Neutrophil (primary cell): ENCODE measurements at regions not wholly inside any gene's neighbourhood (a gene's known extent, or its start where the extent isn't known, plus 50 kb on each side); places are given as distances from the start of the nearest gene placed in this dataset.

Experiments
- H3K27ac ChIP-seq: fragments of 200-600 bp; sonication (generic); 2 replicates; pipeline ENCODE4 v1.5.1; 2016; ENCODE audit warnings: mild to moderate bottlenecking, moderate library complexity
- H3K27me3 ChIP-seq: fragments of 200-600 bp; sonication (generic); 2 replicates; pipeline ENCODE4 v1.6.0; 2016; ENCODE audit warnings: mild to moderate bottlenecking
- H3K36me3 ChIP-seq: fragments of 200-600 bp; sonication (generic); 2 replicates; pipeline ENCODE4 v1.5.1; 2017
- H3K4me1 ChIP-seq, 2 experiments: fragments of 200-600 bp in 1 of 2; sonication (generic) in 1 of 2; 1 replicate in 1 of 2; 2 replicates in 1 of 2; pipeline versions ENCODE4 v1.5.1 to v1.6.1; 2013 to 2016; ENCODE audit warnings: low read depth in 1 of 2, low read length in 1 of 2, mild to moderate bottlenecking in 1 of 2, moderate library complexity in 1 of 2; ENCODE audit not compliant: control insufficient read depth in 1 of 2, insufficient read depth in 1 of 2
- H3K4me3 ChIP-seq, 2 experiments: fragments of 200-600 bp in 1 of 2; sonication (generic) in 1 of 2; 1 replicate in 1 of 2; 2 replicates in 1 of 2; pipeline ENCODE4 v1.5.1; 2013 to 2016; ENCODE audit warnings: low read depth in 1 of 2, low read length in 1 of 2, mild to moderate bottlenecking in 1 of 2, moderate library complexity in 1 of 2
- H3K9me3 ChIP-seq: fragments of 200-600 bp; sonication (generic); 2 replicates; pipeline ENCODE4 v1.5.1; 2016
- CTCF ChIP-seq: fragments of 200-600 bp; sonication (generic); IDR thresholded peaks from 2 replicates; pipeline ENCODE4 v1.5.1; 2016; ENCODE audit warnings: antibody characterized with exemption

GRCh38 chr9:32877103-32877502, 93.8 kb downstream of the TMEM215 start:
- TF ChIP-seq CTCF = no peak
- H3K27ac ChIP-seq = no peak overlapping the region
- H3K4me1 ChIP-seq = no peaks in the 10 kb centered on the region

GRCh38 chr9:32877639-32878217, 94.4 kb downstream of the TMEM215 start:
- H3K9me3 ChIP-seq = no peaks in the 10 kb centered on the region

More at GRCh38 chr9:32877103-32877502, 93.8 kb downstream of the TMEM215 start:
- no peaks in the 10 kb centered on the region for H3K9me3 ChIP-seq
- no peak overlapping the region for H3K4me3 ChIP-seq
- H3K27me3 ChIP-seq = peaks cover 3% of the 10 kb centered on the region
- no peaks in the 10 kb centered on the region for H3K36me3 ChIP-seq

GRCh38 chr9:32879335-32879734, 96.0 kb downstream of the TMEM215 start:
- TF ChIP-seq CTCF = no peak
- Histone ChIP-seq H3K27ac (no peak overlapping the region), H3K36me3 (no peaks in the 10 kb centered on the region), H3K4me3 (no peak overlapping the region), H3K4me1 (no peaks in the 10 kb centered on the region), H3K27me3 (peaks cover 4% of the 10 kb centered on the region), H3K9me3 (no peaks in the 10 kb centered on the region)

More at GRCh38 chr9:32877639-32878217, 94.4 kb downstream of the TMEM215 start:
- no peaks in the 10 kb centered on the region for H3K4me1 ChIP-seq
- H3K36me3 ChIP-seq = no peaks in the 10 kb centered on the region
- H3K4me3 ChIP-seq = no peak overlapping the region
- H3K27ac ChIP-seq = no peak overlapping the region
- no peak for TF ChIP-seq CTCF
- peaks cover 3% of the 10 kb centered on the region for H3K27me3 ChIP-seq

GRCh38 chr9:32881948-32882347, 98.6 kb downstream of the TMEM215 start:
- Histone ChIP-seq H3K4me1 (no peaks in the 10 kb centered on the region), H3K9me3 (no peaks in the 10 kb centered on the region), H3K27ac (no peak overlapping the region), H3K36me3 (no peaks in the 10 kb centered on the region), H3K27me3 (peaks cover 7% of the 10 kb centered on the region), H3K4me3 (no peak overlapping the region)
- TF ChIP-seq CTCF = no peak

GRCh38 chr9:32882705-32883104, 99.4 kb downstream of the TMEM215 start:
- Histone ChIP-seq H3K27ac (no peak overlapping the region), H3K4me1 (no peaks in the 10 kb centered on the region), H3K27me3 (peaks cover 7% of the 10 kb centered on the region), H3K9me3 (no peaks in the 10 kb centered on the region), H3K4me3 (no peak overlapping the region), H3K36me3 (no peaks in the 10 kb centered on the region)
- no peak for TF ChIP-seq CTCF
